ENCODE measurements at regions not wholly inside any gene's neighbourhood (a gene's known extent, or its start where the extent isn't known, plus 50 kb on each side); places are given as distances from the start of the nearest gene placed in this dataset.

GRCh38 chr3:99407257-99407656 lies 231.1 kb upstream of the COL8A1 start:
- no peaks in the 10 kb centered on the region for H3K4me1 ChIP-seq (ENCODE audit: insufficient read depth, poor library complexity, severe bottlenecking)
- H3K9me3 ChIP-seq (ENCODE audit: severe bottlenecking): no peaks in the 10 kb centered on the region
- ATAC-seq (ENCODE audit: low read depth): no peak
- H3K36me3 ChIP-seq (ENCODE audit: low read depth): no peaks in the 10 kb centered on the region
- TF ChIP-seq CTCF (IDR thresholded peaks at IDR 0.05; ENCODE audit: poor library complexity, severe bottlenecking): no peak
- no peak overlapping the region for H3K27ac ChIP-seq (ENCODE audit: poor library complexity, severe bottlenecking)
- no peak overlapping the region for H3K4me3 ChIP-seq (ENCODE audit: severe bottlenecking)
- no peak for DNase-seq (ENCODE audit: low spot score)
- no peaks in the 10 kb centered on the region for H3K27me3 ChIP-seq (ENCODE audit: insufficient read depth, poor library complexity, severe bottlenecking)

- H3K4me3 ChIP-seq (ENCODE audit: severe bottlenecking): no peak overlapping the region
- TF ChIP-seq CTCF (IDR thresholded peaks at IDR 0.05; ENCODE audit: poor library complexity, severe bottlenecking): no peak
- peaks cover 3% of the 10 kb centered on the region for H3K4me1 ChIP-seq (ENCODE audit: insufficient read depth, poor library complexity, severe bottlenecking)
- no peak overlapping the region for H3K27ac ChIP-seq (ENCODE audit: poor library complexity, severe bottlenecking)
- H3K27me3 ChIP-seq (ENCODE audit: insufficient read depth, poor library complexity, severe bottlenecking): no peaks in the 10 kb centered on the region
- H3K36me3 ChIP-seq (ENCODE audit: low read depth): no peaks in the 10 kb centered on the region
- H3K9me3 ChIP-seq (ENCODE audit: severe bottlenecking): peaks cover 7% of the 10 kb centered on the region
- no peak for ATAC-seq (ENCODE audit: low read depth)
- DNase-seq (ENCODE audit: low spot score): no peak
These were observed 235.6 kb upstream of the COL8A1 start for GRCh38 chr3:99402755-99403154.

GRCh38 chr3:99400352-99400751 lies 238.0 kb upstream of the COL8A1 start:
- no peak for ATAC-seq (ENCODE audit: low read depth)
- TF ChIP-seq CTCF (IDR thresholded peaks at IDR 0.05; ENCODE audit: poor library complexity, severe bottlenecking): no peak
- Histone ChIP-seq H3K9me3 (ENCODE audit: severe bottlenecking) (peaks cover 7% of the 10 kb centered on the region), H3K4me1 (ENCODE audit: insufficient read depth, poor library complexity, severe bottlenecking) (peaks cover 15% of the 10 kb centered on the region), H3K27me3 (ENCODE audit: insufficient read depth, poor library complexity, severe bottlenecking) (no peaks in the 10 kb centered on the region), H3K27ac (ENCODE audit: poor library complexity, severe bottlenecking) (no peak overlapping the region), H3K36me3 (ENCODE audit: low read depth) (no peaks in the 10 kb centered on the region), H3K4me3 (ENCODE audit: severe bottlenecking) (no peak overlapping the region)
- no peak for DNase-seq (ENCODE audit: low spot score)

- Histone ChIP-seq H3K9me3 (ENCODE audit: severe bottlenecking) (peaks cover 7% of the 10 kb centered on the region), H3K27me3 (ENCODE audit: insufficient read depth, poor library complexity, severe bottlenecking) (no peaks in the 10 kb centered on the region), H3K36me3 (ENCODE audit: low read depth) (no peaks in the 10 kb centered on the region), H3K27ac (ENCODE audit: poor library complexity, severe bottlenecking) (peak overlapping the region; percentile 94), H3K4me3 (ENCODE audit: severe bottlenecking) (no peak overlapping the region), H3K4me1 (ENCODE audit: insufficient read depth, poor library complexity, severe bottlenecking) (peaks cover 28% of the 10 kb centered on the region)
- DNase-seq (ENCODE audit: low spot score) (no peak), ATAC-seq (ENCODE audit: low read depth) (no peak)
- no peak for TF ChIP-seq CTCF (IDR thresholded peaks at IDR 0.05; ENCODE audit: poor library complexity, severe bottlenecking)
These were observed 241.6 kb upstream of the COL8A1 start for GRCh38 chr3:99396651-99397275.

Data from RWPE2 (cell line).